ENCODE measurements at regions not wholly inside any gene's neighbourhood (a gene's known extent, or its start where the extent isn't known, plus 50 kb on each side); places are given as distances from the start of the nearest gene placed in this dataset.

DNA sequence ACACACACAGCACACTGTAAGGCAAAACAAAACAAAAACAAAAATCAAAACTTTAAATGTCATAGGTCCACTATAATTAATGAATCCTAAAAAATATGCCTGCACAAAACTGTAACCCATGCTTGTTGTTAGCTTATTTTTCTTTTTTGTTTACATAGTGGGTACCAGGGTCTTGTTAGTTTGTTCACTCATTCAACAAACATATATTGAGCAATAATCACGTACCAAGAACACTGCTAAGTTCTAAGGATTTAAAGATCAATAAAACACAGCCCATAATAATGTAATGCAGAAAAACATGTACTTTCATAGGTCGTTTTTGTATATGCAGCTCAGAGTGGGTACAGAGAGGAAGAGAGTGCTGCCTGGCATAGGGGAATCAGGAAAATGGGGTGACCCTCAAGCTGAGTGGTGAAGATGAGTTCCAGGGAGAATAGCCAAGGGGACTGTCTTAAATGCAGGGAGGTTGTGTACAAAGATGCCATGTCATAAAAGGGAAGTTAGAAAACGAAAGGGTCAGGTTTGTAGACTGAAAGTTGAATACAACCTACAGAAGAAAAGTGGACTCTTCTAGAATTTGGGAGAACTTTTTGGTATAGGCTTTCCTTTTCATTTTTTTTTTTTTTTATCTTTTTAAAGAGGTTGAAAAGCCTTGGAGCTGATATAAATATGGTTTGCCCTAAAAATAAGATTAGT lies 113.3 kb upstream of the TBX18 start:
- no peak for ATAC-seq

More for the DNA sequence above, 113.3 kb upstream of the TBX18 start:
- H3K27me3 ChIP-seq (ENCODE audit: control insufficient read depth in 2 of 2, insufficient read depth in 2 of 2, low read length in 2 of 2): no peaks in the 10 kb centered on the region
- BruUV-seq (replicated peaks): no TSS peak
- H3K4me3 ChIP-seq: no peak overlapping the region
- intact Hi-C loops (cut with micrococcal nuclease): no loop called here
- H3K9me1 ChIP-seq (ENCODE audit: control insufficient read depth, insufficient read depth, low read length): no peaks in the 10 kb centered on the region
- H3K79me2 ChIP-seq (ENCODE audit: control insufficient read depth, insufficient read depth, low read length): no peaks in the 10 kb centered on the region
- DNase-seq (ENCODE audit: extremely low read depth in 1 of 4, low spot score in 3 of 4) (no peak), FAIRE-seq (no peak)
- no peak overlapping the region for H3K27ac ChIP-seq (ENCODE audit: extremely low read depth, low read depth, low read length)
- H2AFZ ChIP-seq (ENCODE audit: low read depth, low read length): no peak overlapping the region
- no peaks in the 10 kb centered on the region for H3K36me3 ChIP-seq (ENCODE audit: control insufficient read depth, insufficient read depth, low read length)
- H3K9me3 ChIP-seq (replicated peaks; ENCODE audit: control insufficient read depth, insufficient read depth, low read depth, low read length): no peaks in the 10 kb centered on the region
- 0% methylated on average over 3 of the region's 3 CpGs for WGBS (ENCODE audit: insufficient coverage, low coverage, missing lambda C conversion rate)
- in situ Hi-C loops (cut with MboI): no loop called here
- no peak overlapping the region for H3K9ac ChIP-seq (ENCODE audit: insufficient read depth in 1 of 2, low read depth in 2 of 2, low read length in 2 of 2)
- no peak overlapping the region for H3K4me2 ChIP-seq (ENCODE audit: insufficient read depth, low read length)
- ChIA-PET CTCF (ENCODE audit: low intra/inter-chr PET ratio) (no interaction called here), POLR2A (no interaction called here)
- TF ChIP-seq, protein P1, sequence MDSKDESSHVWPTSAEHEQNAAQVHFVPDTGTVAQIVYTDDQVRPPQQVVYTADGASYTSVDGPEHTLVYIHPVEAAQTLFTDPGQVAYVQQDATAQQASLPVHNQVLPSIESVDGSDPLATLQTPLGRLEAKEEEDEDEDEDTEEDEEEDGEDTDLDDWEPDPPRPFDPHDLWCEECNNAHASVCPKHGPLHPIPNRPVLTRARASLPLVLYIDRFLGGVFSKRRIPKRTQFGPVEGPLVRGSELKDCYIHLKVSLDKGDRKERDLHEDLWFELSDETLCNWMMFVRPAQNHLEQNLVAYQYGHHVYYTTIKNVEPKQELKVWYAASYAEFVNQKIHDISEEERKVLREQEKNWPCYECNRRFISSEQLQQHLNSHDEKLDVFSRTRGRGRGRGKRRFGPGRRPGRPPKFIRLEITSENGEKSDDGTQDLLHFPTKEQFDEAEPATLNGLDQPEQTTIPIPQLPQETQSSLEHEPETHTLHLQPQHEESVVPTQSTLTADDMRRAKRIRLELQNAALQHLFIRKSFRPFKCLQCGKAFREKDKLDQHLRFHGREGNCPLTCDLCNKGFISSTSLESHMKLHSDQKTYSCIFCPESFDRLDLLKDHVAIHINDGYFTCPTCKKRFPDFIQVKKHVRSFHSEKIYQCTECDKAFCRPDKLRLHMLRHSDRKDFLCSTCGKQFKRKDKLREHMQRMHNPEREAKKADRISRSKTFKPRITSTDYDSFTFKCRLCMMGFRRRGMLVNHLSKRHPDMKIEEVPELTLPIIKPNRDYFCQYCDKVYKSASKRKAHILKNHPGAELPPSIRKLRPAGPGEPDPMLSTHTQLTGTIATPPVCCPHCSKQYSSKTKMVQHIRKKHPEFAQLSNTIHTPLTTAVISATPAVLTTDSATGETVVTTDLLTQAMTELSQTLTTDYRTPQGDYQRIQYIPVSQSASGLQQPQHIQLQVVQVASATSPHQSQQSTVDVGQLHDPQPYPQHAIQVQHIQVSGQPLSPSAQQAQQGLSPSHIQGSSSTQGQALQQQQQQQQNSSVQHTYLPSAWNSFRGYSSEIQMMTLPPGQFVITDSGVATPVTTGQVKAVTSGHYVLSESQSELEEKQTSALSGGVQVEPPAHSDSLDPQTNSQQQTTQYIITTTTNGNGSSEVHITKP (IDR thresholded peaks at IDR 0.05; ENCODE audit: partially characterized antibody): peak; percentile 15
- TF ChIP-seq CEBPG (CRISPR knock-in tag; IDR thresholded peaks at IDR 0.05) (no peak), CEBPG (tag; conservative IDR thresholded peaks at IDR 0.05 in 1 of 2, IDR thresholded peaks at IDR 0.05 in 1 of 2) (peak in 1 of 2 experiments; percentile 42; a peak in 1 of 4 replicates), XRCC4 (IDR thresholded peaks at IDR 0.05; ENCODE audit: extremely low read depth, insufficient read depth, insufficient read length) (no peak), ZSCAN32 (CRISPR knock-in tag; IDR thresholded peaks at IDR 0.05) (no peak)
- TF ChIP-seq, protein P2, sequence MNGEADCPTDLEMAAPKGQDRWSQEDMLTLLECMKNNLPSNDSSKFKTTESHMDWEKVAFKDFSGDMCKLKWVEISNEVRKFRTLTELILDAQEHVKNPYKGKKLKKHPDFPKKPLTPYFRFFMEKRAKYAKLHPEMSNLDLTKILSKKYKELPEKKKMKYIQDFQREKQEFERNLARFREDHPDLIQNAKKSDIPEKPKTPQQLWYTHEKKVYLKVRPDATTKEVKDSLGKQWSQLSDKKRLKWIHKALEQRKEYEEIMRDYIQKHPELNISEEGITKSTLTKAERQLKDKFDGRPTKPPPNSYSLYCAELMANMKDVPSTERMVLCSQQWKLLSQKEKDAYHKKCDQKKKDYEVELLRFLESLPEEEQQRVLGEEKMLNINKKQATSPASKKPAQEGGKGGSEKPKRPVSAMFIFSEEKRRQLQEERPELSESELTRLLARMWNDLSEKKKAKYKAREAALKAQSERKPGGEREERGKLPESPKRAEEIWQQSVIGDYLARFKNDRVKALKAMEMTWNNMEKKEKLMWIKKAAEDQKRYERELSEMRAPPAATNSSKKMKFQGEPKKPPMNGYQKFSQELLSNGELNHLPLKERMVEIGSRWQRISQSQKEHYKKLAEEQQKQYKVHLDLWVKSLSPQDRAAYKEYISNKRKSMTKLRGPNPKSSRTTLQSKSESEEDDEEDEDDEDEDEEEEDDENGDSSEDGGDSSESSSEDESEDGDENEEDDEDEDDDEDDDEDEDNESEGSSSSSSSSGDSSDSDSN (IDR thresholded peaks at IDR 0.05; ENCODE audit: borderline replicate concordance in 1 of 2, low read depth in 2 of 2, low read length in 2 of 2): no peak
- H3K4me1 ChIP-seq (replicated peaks in 1 of 2; ENCODE audit: control insufficient read depth in 2 of 2, insufficient read depth in 2 of 2, low read length in 2 of 2): no peaks in the 10 kb centered on the region
- no peaks in the 10 kb centered on the region for H4K20me1 ChIP-seq (replicated peaks; ENCODE audit: control insufficient read depth, insufficient read depth, low read length)

Measured in K562 (cell line).